HCT116 (cell line): ENCODE measurements at regions not wholly inside any gene's neighbourhood (a gene's known extent, or its start where the extent isn't known, plus 50 kb on each side); places are given as distances from the start of the nearest gene placed in this dataset.

Source experiments
- ATAC-seq: fragments of 200-7000 bp; cut with Tn5 transposase; 2 replicates; pipeline ENCODE4 v1.9.1; 2020; ENCODE audit warnings: mild to moderate bottlenecking, moderate library complexity
- BruUV-seq: library from RNA; stranded (reverse); fragments of 400-500 nt; replicated peaks from 2 replicates; lab custom pipeline; 2021; lab: Mats Ljungman, UMichigan
- CTCF ChIA-PET: fragments of 300-600 bp; sonication (Branson Sonifier 250); formaldehyde crosslinking; loops from one replicate; lab custom pipeline; 2021; ENCODE audit warnings: antibody characterized with exemption; lab: Charles Lee
- POLR2A ChIA-PET: fragments of 300-600, 350-600 bp; sonication (Branson Sonifier 250); formaldehyde crosslinking; loops from one replicate; lab custom pipeline; 2021; ENCODE audit warnings: antibody characterized with exemption; lab: Charles Lee
- RAD21 ChIA-PET, 2 experiments: fragments of 300-600 bp; sonication (Branson Sonifier 250); formaldehyde crosslinking; loops; one replicate each; lab custom pipeline; 2023; ENCODE audit warnings: low total read pairs in 2 of 2; ENCODE audit not compliant: uncharacterized antibody in 2 of 2, unreplicated experiment in 2 of 2, low non-redundant PET in 1 of 2; lab: Charles Lee
- DNase-seq: peaks from one replicate; pipeline ENCODE4 v3.0.0-alpha.2; 2010; ENCODE audit warnings: low read depth, low spot score
- H2AFZ ChIP-seq: fragments of 200-600 bp; shearing (Covaris generic), sonication (generic); 2 replicates; pipeline ENCODE4 v1.6.1; 2017; ENCODE audit warnings: low read depth, mixed run types, mixed read lengths, antibody characterized with exemption, low read length; ENCODE audit not compliant: poor library complexity, severe bottlenecking
- H3K27ac ChIP-seq: 2 replicates; pipeline ENCODE4 v1.5.1; 2012; ENCODE audit warnings: low read depth, low read length
- H3K27me3 ChIP-seq: fragments of 200-600 bp; sonication (generic); 2 replicates; pipeline ENCODE4 v1.6.1; 2016; ENCODE audit warnings: mixed run types, low read length, mixed read lengths; ENCODE audit not compliant: insufficient read depth
- H3K36me3 ChIP-seq, 2 experiments: fragments of 200-500 bp in 1 of 2; fragments of 200-600 bp in 1 of 2; sonication (Bioruptor generic) in 1 of 2; sonication (generic) in 1 of 2; 2 replicates each; pipeline versions ENCODE4 v1.5.1 to v1.6.1; 2014 to 2016; ENCODE audit warnings: low read length in 2 of 2, inconsistent platforms in 1 of 2, mixed read lengths in 1 of 2, mixed run types in 1 of 2; ENCODE audit not compliant: insufficient read depth in 2 of 2, control insufficient read depth in 1 of 2
- H3K4me1 ChIP-seq, 2 experiments: fragments of 200-600 bp in 1 of 2; sonication (generic) in 1 of 2; 2 replicates each; pipeline versions ENCODE4 v1.5.1 to v1.6.1; 2012 to 2017; ENCODE audit warnings: low read length in 2 of 2, inconsistent platforms in 1 of 2, mild to moderate bottlenecking in 1 of 2, mixed read lengths in 1 of 2, mixed run types in 1 of 2, moderate library complexity in 1 of 2; ENCODE audit not compliant: insufficient read depth in 2 of 2, control insufficient read depth in 1 of 2
- H3K4me2 ChIP-seq: fragments of 200-600 bp; sonication (generic); 2 replicates; pipeline ENCODE4 v1.6.1; 2017; ENCODE audit warnings: mixed run types, low read length, mixed read lengths
- H3K4me3 ChIP-seq, 2 experiments: fragments of 200-600 bp in 1 of 2; sonication (generic) in 1 of 2; replicated peaks in 1 of 2; 2 replicates each; pipeline ENCODE4 v1.5.1; 2011 to 2016; ENCODE audit warnings: low read length in 2 of 2, control low read depth in 1 of 2, low read depth in 1 of 2, mild to moderate bottlenecking in 1 of 2, mixed read lengths in 1 of 2, mixed run types in 1 of 2
- H3K79me2 ChIP-seq: fragments of 200-600 bp; sonication (generic); 2 replicates; pipeline ENCODE4 v1.6.1; 2017; ENCODE audit warnings: mild to moderate bottlenecking, mixed run types, low read length, moderate library complexity, mixed read lengths; ENCODE audit not compliant: insufficient read depth
- H3K9ac ChIP-seq: fragments of 200-600 bp; sonication (generic); 2 replicates; pipeline ENCODE4 v1.6.1; 2016; ENCODE audit warnings: low read length, mixed read lengths
- H3K9me2 ChIP-seq: fragments of 200-600 bp; sonication (generic), shearing (Covaris generic); 2 replicates; pipeline ENCODE4 v1.6.1; 2017; ENCODE audit warnings: mixed run types, mild to moderate bottlenecking, moderate library complexity; ENCODE audit not compliant: insufficient read depth
- H3K9me3 ChIP-seq, 2 experiments: fragments of 200-500 bp in 1 of 2; fragments of 200-600 bp in 1 of 2; sonication (Bioruptor generic) in 1 of 2; sonication (generic) in 1 of 2; 2 replicates each; pipeline ENCODE4 v1.6.1; 2014 to 2017; ENCODE audit warnings: low read length in 2 of 2, mixed read lengths in 2 of 2, inconsistent platforms in 1 of 2, low read depth in 1 of 2, mild to moderate bottlenecking in 1 of 2, mixed run types in 1 of 2, moderate library complexity in 1 of 2; ENCODE audit not compliant: control insufficient read depth in 1 of 2, insufficient read depth in 1 of 2
- H4K20me1 ChIP-seq: fragments of 200-600 bp; sonication (generic), shearing (Covaris generic); 2 replicates; pipeline ENCODE4 v1.6.1; 2017; ENCODE audit warnings: mixed run types, mild to moderate bottlenecking, moderate library complexity; ENCODE audit not compliant: insufficient read depth
- ATF3 ChIP-seq: IDR thresholded peaks from 2 replicates; pipeline ENCODE4 v1.6.1; 2012
- CBX3 ChIP-seq: IDR thresholded peaks from 2 replicates; pipeline ENCODE4 v1.6.1; 2012; ENCODE audit warnings: low read depth
- CEBPB ChIP-seq: IDR thresholded peaks from 2 replicates; pipeline ENCODE4 v1.6.1; 2012; ENCODE audit warnings: low read depth
- EZH2 ChIP-seq: fragments of 200-600 bp; sonication (generic); IDR thresholded peaks from 2 replicates; pipeline ENCODE4 v1.6.1; 2017; ENCODE audit warnings: antibody characterized with exemption, mixed run types
- POLR2A ChIP-seq: IDR thresholded peaks from 2 replicates; pipeline ENCODE4 v1.7.0; 2011; ENCODE audit warnings: borderline replicate concordance; ENCODE audit not compliant: insufficient read depth, insufficient read length; ENCODE audit errors: extremely low read depth
- RAD21 ChIP-seq: IDR thresholded peaks from 2 replicates; pipeline ENCODE4 v1.6.1; 2012; ENCODE audit warnings: low read depth, mild to moderate bottlenecking
- REST ChIP-seq: IDR thresholded peaks from 2 replicates; pipeline ENCODE4 v1.6.1; 2012; ENCODE audit warnings: low read depth
- TCF7L2 ChIP-seq: IDR thresholded peaks from 2 replicates; pipeline ENCODE4 v1.7.0; 2011; ENCODE audit warnings: borderline replicate concordance, inconsistent platforms; ENCODE audit not compliant: insufficient read depth, insufficient read length; ENCODE audit errors: extremely low read depth
- YY1 ChIP-seq: IDR thresholded peaks from 2 replicates; pipeline ENCODE4 v1.6.1; 2011; ENCODE audit warnings: low read length, low read depth, moderate library complexity, mild to moderate bottlenecking; ENCODE audit not compliant: insufficient replicate concordance; ENCODE audit errors: extremely low read depth
- ZBTB33 ChIP-seq: IDR thresholded peaks from 2 replicates; pipeline ENCODE4 v1.6.1; 2011; ENCODE audit warnings: mild to moderate bottlenecking, low read length, moderate library complexity; ENCODE audit not compliant: insufficient replicate concordance; ENCODE audit errors: extremely low read depth
- intact Hi-C: fragments of 100-400 bp; cut with micrococcal nuclease; formaldehyde crosslinking; loops from 2 replicates; pipeline ENCODE4 v1.10.0; 2022

GRCh38 chr6:159590835-159591234 is 102.2 kb downstream of the SOD2 start:
- H4K20me1 ChIP-seq = no peaks in the 10 kb centered on the region
- H3K9ac ChIP-seq = no peak overlapping the region
- H3K9me3 ChIP-seq = no peaks in the 10 kb centered on the region
- H3K79me2 ChIP-seq = no peaks in the 10 kb centered on the region
- DNase-seq (no peak), ATAC-seq (no peak)
- POLR2A ChIA-PET = no interaction called here
- H3K9me2 ChIP-seq = no peaks in the 10 kb centered on the region
- no peak for TF ChIP-seq CBX3
- TF ChIP-seq TCF7L2 = no peak
- TF ChIP-seq POLR2A = no peak
- no peak for TF ChIP-seq EZH2
- no peak for TF ChIP-seq YY1
- no peak for TF ChIP-seq RAD21
- no peak for TF ChIP-seq CEBPB
- no peak for TF ChIP-seq ATF3
- no peak for TF ChIP-seq REST
- TF ChIP-seq ZBTB33 = no peak
- BruUV-seq = no TSS peak
- RAD21 ChIA-PET = no interaction called here
- H3K4me1 ChIP-seq = peaks cover 17 to 23% of the 10 kb centered on the region in 2 experiments
- H3K4me2 ChIP-seq = no peak overlapping the region
- CTCF ChIA-PET = no interaction called here
- H3K27me3 ChIP-seq = no peaks in the 10 kb centered on the region
- no peak overlapping the region for H3K4me3 ChIP-seq
- no peak overlapping the region for H3K27ac ChIP-seq
- intact Hi-C loops = no loop called here
- no peak overlapping the region for H2AFZ ChIP-seq
- H3K36me3 ChIP-seq = no peaks in the 10 kb centered on the region
